ENCODE measurements at regions not wholly inside any gene's neighbourhood (a gene's known extent, or its start where the extent isn't known, plus 50 kb on each side); places are given as distances from the start of the nearest gene placed in this dataset.

- peaks cover 29% of the 10 kb centered on the region for H3K27me3 ChIP-seq (ENCODE audit: control insufficient read depth, low read length)
- TF ChIP-seq CTCF (IDR thresholded peaks at IDR 0.05; ENCODE audit: low read depth, low read length, poor library complexity, severe bottlenecking) (no peak), EZH2phosphoT487 (IDR thresholded peaks at IDR 0.05; ENCODE audit: borderline replicate concordance, low read length) (no peak)
- H3K36me3 ChIP-seq (ENCODE audit: control insufficient read depth, low read length) = no peaks in the 10 kb centered on the region
- no peak overlapping the region for H3K4me3 ChIP-seq (ENCODE audit: low read length)
- H3K4me1 ChIP-seq (ENCODE audit: control insufficient read depth, low read length) = no peaks in the 10 kb centered on the region; the same call in 1 of the 2 replicates
- H3K9me2 ChIP-seq (replicated peaks; ENCODE audit: control insufficient read depth, low read length) = no peaks in the 10 kb centered on the region
- H3K79me2 ChIP-seq (ENCODE audit: control insufficient read depth, low read length) = no peaks in the 10 kb centered on the region
- H3K27ac ChIP-seq (ENCODE audit: low read depth, low read length) = no peak overlapping the region
- no peaks in the 10 kb centered on the region for H3K9me3 ChIP-seq (ENCODE audit: control insufficient read depth, insufficient read depth, low read length)
- H4K20me1 ChIP-seq (ENCODE audit: control insufficient read depth, insufficient read depth, low read depth, low read length) = no peaks in the 10 kb centered on the region
- H3K4me2 ChIP-seq (ENCODE audit: low read length) = no peak overlapping the region
- H3F3A ChIP-seq (ENCODE audit: control insufficient read depth, insufficient read depth) = no peaks in the 10 kb centered on the region
These were observed 194.8 kb downstream of the UNC5CL start for GRCh38 chr6:40844246-40844645.

GRCh38 chr6:40841721-40842120 is 197.3 kb downstream of the UNC5CL start:
- H3K79me2 ChIP-seq (ENCODE audit: control insufficient read depth, low read length) = no peaks in the 10 kb centered on the region
- TF ChIP-seq EZH2phosphoT487 (IDR thresholded peaks at IDR 0.05; ENCODE audit: borderline replicate concordance, low read length) (no peak), CTCF (IDR thresholded peaks at IDR 0.05; ENCODE audit: low read depth, low read length, poor library complexity, severe bottlenecking) (no peak)
- no peaks in the 10 kb centered on the region for H3F3A ChIP-seq (ENCODE audit: control insufficient read depth, insufficient read depth)
- no peaks in the 10 kb centered on the region for H3K36me3 ChIP-seq (ENCODE audit: control insufficient read depth, low read length)
- H3K4me1 ChIP-seq (ENCODE audit: control insufficient read depth, low read length) = no peaks in the 10 kb centered on the region; the same call in 1 of the 2 replicates
- H3K27me3 ChIP-seq (ENCODE audit: control insufficient read depth, low read length) = peaks cover 26% of the 10 kb centered on the region
- H3K9me2 ChIP-seq (replicated peaks; ENCODE audit: control insufficient read depth, low read length) = no peaks in the 10 kb centered on the region
- no peaks in the 10 kb centered on the region for H4K20me1 ChIP-seq (ENCODE audit: control insufficient read depth, insufficient read depth, low read depth, low read length)
- no peak overlapping the region for H3K4me3 ChIP-seq (ENCODE audit: low read length)
- no peaks in the 10 kb centered on the region for H3K9me3 ChIP-seq (ENCODE audit: control insufficient read depth, insufficient read depth, low read length)
- no peak overlapping the region for H3K4me2 ChIP-seq (ENCODE audit: low read length)
- no peak overlapping the region for H3K27ac ChIP-seq (ENCODE audit: low read depth, low read length)

- H3K4me1 ChIP-seq (ENCODE audit: control insufficient read depth, low read length) = no peaks in the 10 kb centered on the region
- H3K9me3 ChIP-seq (ENCODE audit: control insufficient read depth, insufficient read depth, low read length) = no peaks in the 10 kb centered on the region
- peaks cover 13% of the 10 kb centered on the region for H3K27me3 ChIP-seq (ENCODE audit: control insufficient read depth, low read length)
- TF ChIP-seq CTCF (IDR thresholded peaks at IDR 0.05; ENCODE audit: low read depth, low read length, poor library complexity, severe bottlenecking) (no peak), EZH2phosphoT487 (IDR thresholded peaks at IDR 0.05; ENCODE audit: borderline replicate concordance, low read length) (no peak)
- no peaks in the 10 kb centered on the region for H3K9me2 ChIP-seq (replicated peaks; ENCODE audit: control insufficient read depth, low read length)
- no peaks in the 10 kb centered on the region for H3F3A ChIP-seq (ENCODE audit: control insufficient read depth, insufficient read depth)
- H3K27ac ChIP-seq (ENCODE audit: low read depth, low read length) = no peak overlapping the region
- no peak overlapping the region for H3K4me2 ChIP-seq (ENCODE audit: low read length)
- H4K20me1 ChIP-seq (ENCODE audit: control insufficient read depth, insufficient read depth, low read depth, low read length) = no peaks in the 10 kb centered on the region
- H3K4me3 ChIP-seq (ENCODE audit: low read length) = no peak overlapping the region
- H3K36me3 ChIP-seq (ENCODE audit: control insufficient read depth, low read length) = no peaks in the 10 kb centered on the region
- H3K79me2 ChIP-seq (ENCODE audit: control insufficient read depth, low read length) = no peaks in the 10 kb centered on the region
These were observed 206.3 kb downstream of the UNC5CL start for GRCh38 chr6:40832691-40833090.

- Histone ChIP-seq H3K36me3 (ENCODE audit: control insufficient read depth, low read length) (no peaks in the 10 kb centered on the region), H3K4me3 (ENCODE audit: low read length) (no peak overlapping the region), H3K27me3 (ENCODE audit: control insufficient read depth, low read length) (peaks cover 20% of the 10 kb centered on the region), H3F3A (ENCODE audit: control insufficient read depth, insufficient read depth) (no peaks in the 10 kb centered on the region), H3K27ac (ENCODE audit: low read depth, low read length) (no peak overlapping the region), H3K9me2 (replicated peaks; ENCODE audit: control insufficient read depth, low read length) (no peaks in the 10 kb centered on the region), H3K4me2 (ENCODE audit: low read length) (no peak overlapping the region), H3K4me1 (ENCODE audit: control insufficient read depth, low read length) (no peaks in the 10 kb centered on the region), H3K9me3 (ENCODE audit: control insufficient read depth, insufficient read depth, low read length) (no peaks in the 10 kb centered on the region), H3K79me2 (ENCODE audit: control insufficient read depth, low read length) (no peaks in the 10 kb centered on the region), H4K20me1 (ENCODE audit: control insufficient read depth, insufficient read depth, low read depth, low read length) (no peaks in the 10 kb centered on the region)
- no peak for TF ChIP-seq CTCF (IDR thresholded peaks at IDR 0.05; ENCODE audit: low read depth, low read length, poor library complexity, severe bottlenecking)
- TF ChIP-seq EZH2phosphoT487 (IDR thresholded peaks at IDR 0.05; ENCODE audit: borderline replicate concordance, low read length) = no peak
These were observed 207.6 kb downstream of the UNC5CL start for GRCh38 chr6:40831381-40831780.

Measured in DOHH2 (cell line).